KMS-11 (cell line): ENCODE measurements at regions not wholly inside any gene's neighbourhood (a gene's known extent, or its start where the extent isn't known, plus 50 kb on each side); places are given as distances from the start of the nearest gene placed in this dataset.

Experiments
- H2AFZ ChIP-seq: fragments of 200-600 bp; sonication (generic); 2 replicates; pipeline ENCODE4 v1.6.1; 2016; ENCODE audit warnings: antibody characterized with exemption, mixed run types, low read depth
- H3K27ac ChIP-seq: fragments of 200-600 bp; sonication (generic); 2 replicates; pipeline ENCODE4 v1.6.1; 2016; ENCODE audit warnings: mild to moderate bottlenecking, mixed run types
- H3K27me3 ChIP-seq: fragments of 200-600 bp; sonication (generic); 2 replicates; pipeline ENCODE4 v1.6.1; 2017; ENCODE audit warnings: mild to moderate bottlenecking, low read depth, mixed run types, moderate library complexity; ENCODE audit not compliant: insufficient read depth
- H3K36me3 ChIP-seq: fragments of 200-600 bp; sonication (generic); 2 replicates; pipeline ENCODE4 v1.6.1; 2017; ENCODE audit warnings: mild to moderate bottlenecking, mixed run types; ENCODE audit not compliant: insufficient read depth
- H3K4me1 ChIP-seq: fragments of 200-600 bp; sonication (generic); 2 replicates; pipeline ENCODE4 v1.6.1; 2016; ENCODE audit warnings: mild to moderate bottlenecking, low read depth, mixed run types; ENCODE audit not compliant: poor library complexity, severe bottlenecking
- H3K4me2 ChIP-seq: fragments of 200-600 bp; sonication (generic); 2 replicates; pipeline ENCODE4 v1.7.0; 2016; ENCODE audit warnings: mild to moderate bottlenecking, mixed run types
- H3K4me3 ChIP-seq: fragments of 200-600 bp; sonication (generic); IDR thresholded peaks from 2 replicates; pipeline ENCODE4 v1.6.1; 2017; ENCODE audit warnings: low read depth, low read length, mixed read lengths; ENCODE audit not compliant: insufficient read depth
- H3K79me2 ChIP-seq: fragments of 200-600 bp; sonication (generic); 2 replicates; pipeline ENCODE4 v1.6.1; 2016; ENCODE audit warnings: low read depth, mixed run types; ENCODE audit not compliant: insufficient read depth
- H3K9ac ChIP-seq: fragments of 200-600 bp; sonication (generic); 2 replicates; pipeline ENCODE4 v1.6.1; 2016; ENCODE audit warnings: mild to moderate bottlenecking, mixed run types
- H4K20me1 ChIP-seq: fragments of 200-600 bp; sonication (generic); 2 replicates; pipeline ENCODE4 v1.6.1; 2016; ENCODE audit warnings: mild to moderate bottlenecking, mixed run types; ENCODE audit not compliant: insufficient read depth
- TF ChIP-seq, protein P1 (sequence below): fragments of 200-600 bp; sonication (generic); conservative IDR thresholded peaks from 2 replicates; pipeline ENCODE4 v1.6.1; 2017; ENCODE audit warnings: low read depth, mild to moderate bottlenecking, antibody characterized with exemption, low read length, moderate library complexity, mixed read lengths

DNA sequence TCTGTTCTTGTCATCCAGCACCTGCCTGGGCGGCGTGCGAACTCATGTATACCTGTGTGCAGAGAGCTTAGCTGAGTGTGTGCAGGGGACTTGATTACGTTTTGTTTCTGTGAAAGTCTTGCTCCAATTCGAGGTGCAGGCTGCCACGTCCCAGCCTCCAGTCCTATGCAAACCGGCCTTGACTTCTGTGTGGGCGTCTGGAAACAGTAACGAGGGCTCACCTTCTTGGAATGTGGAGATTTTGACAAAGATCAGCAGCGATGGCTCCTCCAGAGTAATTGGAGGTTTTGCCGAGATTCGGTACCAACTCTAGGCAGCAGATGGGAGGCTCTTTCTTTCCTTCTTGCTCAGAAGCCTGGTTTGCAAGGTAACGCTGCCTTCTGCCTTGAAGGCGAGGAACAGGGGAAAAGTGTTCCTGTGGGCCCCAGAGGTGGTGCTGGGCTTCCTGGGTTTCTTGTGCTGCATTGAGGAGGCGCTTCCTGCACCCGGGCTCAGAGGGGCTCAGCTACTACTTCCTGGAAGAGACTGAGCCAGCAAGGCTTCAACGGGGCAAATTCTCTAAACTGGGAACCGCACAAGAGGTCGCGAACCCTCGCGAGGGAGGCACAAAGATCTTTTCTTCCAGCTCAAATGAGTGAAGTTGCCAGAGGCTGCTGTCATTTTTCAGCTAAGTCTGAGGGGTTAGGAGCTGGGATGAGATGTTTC, 249.0 kb downstream of the AACS start:
- TF ChIP-seq, protein P1, sequence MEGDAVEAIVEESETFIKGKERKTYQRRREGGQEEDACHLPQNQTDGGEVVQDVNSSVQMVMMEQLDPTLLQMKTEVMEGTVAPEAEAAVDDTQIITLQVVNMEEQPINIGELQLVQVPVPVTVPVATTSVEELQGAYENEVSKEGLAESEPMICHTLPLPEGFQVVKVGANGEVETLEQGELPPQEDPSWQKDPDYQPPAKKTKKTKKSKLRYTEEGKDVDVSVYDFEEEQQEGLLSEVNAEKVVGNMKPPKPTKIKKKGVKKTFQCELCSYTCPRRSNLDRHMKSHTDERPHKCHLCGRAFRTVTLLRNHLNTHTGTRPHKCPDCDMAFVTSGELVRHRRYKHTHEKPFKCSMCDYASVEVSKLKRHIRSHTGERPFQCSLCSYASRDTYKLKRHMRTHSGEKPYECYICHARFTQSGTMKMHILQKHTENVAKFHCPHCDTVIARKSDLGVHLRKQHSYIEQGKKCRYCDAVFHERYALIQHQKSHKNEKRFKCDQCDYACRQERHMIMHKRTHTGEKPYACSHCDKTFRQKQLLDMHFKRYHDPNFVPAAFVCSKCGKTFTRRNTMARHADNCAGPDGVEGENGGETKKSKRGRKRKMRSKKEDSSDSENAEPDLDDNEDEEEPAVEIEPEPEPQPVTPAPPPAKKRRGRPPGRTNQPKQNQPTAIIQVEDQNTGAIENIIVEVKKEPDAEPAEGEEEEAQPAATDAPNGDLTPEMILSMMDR: no peak
- Histone ChIP-seq H2AFZ (no peak overlapping the region), H3K4me3 (no peak overlapping the region), H3K9ac (no peak overlapping the region), H3K27ac (no peak overlapping the region), H4K20me1 (no peaks in the 10 kb centered on the region), H3K4me1 (no peaks in the 10 kb centered on the region), H3K79me2 (no peaks in the 10 kb centered on the region), H3K27me3 (no peaks in the 10 kb centered on the region), H3K4me2 (no peak overlapping the region), H3K36me3 (no peaks in the 10 kb centered on the region)

DNA sequence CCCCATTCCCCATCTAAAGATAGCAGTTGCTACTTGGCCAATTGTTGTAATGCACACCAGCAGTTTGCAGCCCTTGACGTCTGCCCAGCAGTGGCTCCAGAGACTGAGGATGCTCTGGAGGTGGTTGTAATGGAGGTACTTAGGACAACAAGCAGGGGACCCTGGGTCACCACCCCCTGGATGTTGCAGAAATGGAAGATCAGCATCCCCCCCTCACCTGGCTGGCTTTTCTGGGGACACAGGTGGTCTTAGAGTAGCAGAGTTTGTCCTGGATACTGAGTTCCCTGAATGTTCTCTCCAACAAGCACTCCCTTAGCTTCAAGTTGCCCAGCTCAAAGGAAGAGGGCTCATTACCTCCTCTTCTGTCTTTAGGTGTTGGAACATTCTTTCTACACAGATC, 250.5 kb downstream of the AACS start:
- Histone ChIP-seq H3K4me3 (no peak overlapping the region), H4K20me1 (no peaks in the 10 kb centered on the region), H3K27ac (no peak overlapping the region), H3K9ac (no peak overlapping the region), H3K27me3 (no peaks in the 10 kb centered on the region), H3K4me2 (no peak overlapping the region), H3K79me2 (no peaks in the 10 kb centered on the region), H2AFZ (no peak overlapping the region), H3K36me3 (no peaks in the 10 kb centered on the region), H3K4me1 (no peaks in the 10 kb centered on the region)
- TF ChIP-seq, protein P1: no peak

DNA sequence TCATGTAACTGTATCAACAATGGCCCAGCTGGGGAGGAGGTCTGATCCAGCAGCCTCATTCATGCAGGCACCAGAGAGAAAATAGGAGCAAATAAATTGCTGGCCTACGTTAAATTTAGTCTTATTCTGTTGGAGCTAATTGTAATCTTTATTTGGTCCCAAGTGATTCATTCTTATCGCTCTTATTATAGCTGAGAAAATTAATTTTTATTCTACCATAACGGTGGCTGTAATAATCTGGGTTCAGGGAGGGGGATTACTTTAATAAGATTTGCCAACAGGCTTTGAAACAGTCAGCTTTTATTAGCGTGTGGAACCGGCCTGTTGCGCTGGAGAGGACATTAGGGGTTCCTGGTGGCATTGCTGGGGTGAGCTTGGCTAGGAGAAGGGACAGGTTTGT, 254.9 kb downstream of the AACS start:
- H3K4me3 ChIP-seq: no peak overlapping the region
- no peaks in the 10 kb centered on the region for H3K27me3 ChIP-seq
- TF ChIP-seq, protein P1: no peak
- no peaks in the 10 kb centered on the region for H3K4me1 ChIP-seq
- no peak overlapping the region for H3K4me2 ChIP-seq
- H2AFZ ChIP-seq: no peak overlapping the region
- no peak overlapping the region for H3K9ac ChIP-seq
- no peaks in the 10 kb centered on the region for H3K79me2 ChIP-seq
- H3K36me3 ChIP-seq: no peaks in the 10 kb centered on the region
- no peaks in the 10 kb centered on the region for H4K20me1 ChIP-seq
- no peak overlapping the region for H3K27ac ChIP-seq

DNA sequence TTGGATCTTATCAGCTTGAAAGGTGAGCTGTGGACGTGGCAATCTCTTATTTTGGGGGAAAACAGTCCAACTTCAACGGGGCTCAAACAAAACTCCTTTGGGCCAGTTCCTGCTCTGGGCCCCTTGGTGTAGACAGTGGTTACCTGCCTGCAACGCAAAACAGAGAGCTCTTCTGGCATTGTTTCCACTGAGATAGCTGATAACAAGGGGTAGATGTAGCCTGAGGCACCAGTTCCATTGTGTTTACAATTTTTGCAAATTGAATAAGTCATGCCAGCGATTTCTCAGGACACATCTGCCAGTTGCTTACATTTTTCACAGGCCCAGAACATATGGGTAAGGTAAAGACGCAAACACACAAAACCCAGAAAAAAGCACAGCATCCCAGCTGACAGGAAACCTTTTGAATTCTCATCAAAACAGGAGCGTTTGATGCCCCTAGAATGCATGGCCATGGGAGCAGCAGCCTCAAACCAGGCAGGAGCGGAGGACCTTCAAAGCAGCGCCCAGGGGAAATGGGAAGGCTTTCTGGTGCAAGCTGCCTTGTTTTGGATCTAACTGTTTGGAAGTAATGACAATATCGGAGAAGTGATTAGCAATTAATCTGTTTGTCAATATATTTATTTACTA, 259.7 kb downstream of the AACS start:
- Histone ChIP-seq H3K4me2 (no peak overlapping the region), H3K27me3 (no peaks in the 10 kb centered on the region), H3K9ac (no peak overlapping the region), H3K4me3 (no peak overlapping the region), H3K79me2 (no peaks in the 10 kb centered on the region), H4K20me1 (no peaks in the 10 kb centered on the region), H2AFZ (no peak overlapping the region), H3K4me1 (no peaks in the 10 kb centered on the region), H3K27ac (no peak overlapping the region), H3K36me3 (no peaks in the 10 kb centered on the region)
- TF ChIP-seq, protein P1: no peak
